GM23338 (cell line): ENCODE measurements at regions not wholly inside any gene's neighbourhood (a gene's known extent, or its start where the extent isn't known, plus 50 kb on each side); places are given as distances from the start of the nearest gene placed in this dataset.

Experiments
- ATAC-seq: fragments of 200-7000 bp; cut with Tn5 transposase; 3 replicates; pipeline ENCODE4 v1.9.1; 2020
- DNase-seq: peaks from one replicate; pipeline ENCODE4 v3.0.0-alpha.2; 2015; ENCODE audit warnings: low spot score
- H2AFZ ChIP-seq: fragments of 200-600 bp; sonication (generic); 2 replicates; pipeline ENCODE4 v1.8.0; 2016; ENCODE audit warnings: antibody characterized with exemption, mild to moderate bottlenecking, moderate library complexity
- H3F3A ChIP-seq: fragments of 200-600 bp; sonication (generic); replicated peaks from 2 replicates; pipeline ENCODE4 v1.8.0; 2017; ENCODE audit warnings: antibody characterized with exemption, mixed run types, low read depth
- H3K27ac ChIP-seq: fragments of 200-600 bp; sonication (generic); 2 replicates; pipeline ENCODE4 v1.6.1; 2016; ENCODE audit warnings: low read depth
- H3K27me3 ChIP-seq: fragments of 200-600 bp; sonication (generic); 2 replicates; pipeline ENCODE4 v1.8.0; 2016; ENCODE audit warnings: mild to moderate bottlenecking, mixed run types, moderate library complexity; ENCODE audit not compliant: insufficient read depth
- H3K36me3 ChIP-seq: fragments of 200-600 bp; sonication (generic); 2 replicates; pipeline ENCODE4 v1.8.0; 2016; ENCODE audit warnings: mild to moderate bottlenecking; ENCODE audit not compliant: insufficient read depth
- H3K4me1 ChIP-seq: fragments of 200-600 bp; sonication (generic); 2 replicates; pipeline ENCODE4 v1.8.0; 2016; ENCODE audit warnings: mild to moderate bottlenecking, moderate library complexity; ENCODE audit not compliant: insufficient read depth
- H3K4me2 ChIP-seq: fragments of 200-600 bp; sonication (generic); 2 replicates; pipeline ENCODE4 v1.7.1; 2017; ENCODE audit warnings: mixed run types
- H3K4me3 ChIP-seq: fragments of 200-600 bp; sonication (generic); 2 replicates; pipeline ENCODE4 v1.6.1; 2016; ENCODE audit warnings: mixed run types
- H3K79me2 ChIP-seq: fragments of 200-600 bp; sonication (generic); replicated peaks from 2 replicates; pipeline ENCODE4 v1.8.0; 2017; ENCODE audit warnings: mild to moderate bottlenecking; ENCODE audit not compliant: insufficient read depth
- H3K9me2 ChIP-seq: fragments of 200-600 bp; sonication (generic); 2 replicates; pipeline ENCODE4 v1.8.0; 2017; ENCODE audit not compliant: insufficient read depth
- H4K20me1 ChIP-seq: fragments of 200-600 bp; sonication (generic); replicated peaks from 2 replicates; pipeline ENCODE4 v1.8.0; 2017; ENCODE audit warnings: mild to moderate bottlenecking; ENCODE audit not compliant: insufficient read depth
- H3K27ac Mint-ChIP-seq: 2 replicates; pipeline ENCODE4 v1.8.0; 2020; ENCODE audit warnings: inconsistent platforms, mild to moderate bottlenecking, moderate library complexity, mixed read lengths
- H3K27me3 Mint-ChIP-seq: 3 replicates; pipeline ENCODE4 v1.8.0; 2022; ENCODE audit warnings: low read depth, mild to moderate bottlenecking, moderate library complexity, mixed read lengths, inconsistent platforms; ENCODE audit not compliant: insufficient read depth, poor library complexity
- H3K36me3 Mint-ChIP-seq: 3 replicates; pipeline ENCODE4 v1.8.0; 2021; ENCODE audit warnings: low read depth, mild to moderate bottlenecking, inconsistent platforms, moderate library complexity, mixed read lengths
- H3K4me1 Mint-ChIP-seq: 3 replicates; pipeline ENCODE4 v1.8.0; 2020; ENCODE audit warnings: mild to moderate bottlenecking, inconsistent platforms, mixed read lengths
- H3K4me3 Mint-ChIP-seq: 3 replicates; pipeline ENCODE4 v1.8.0; 2021; ENCODE audit warnings: moderate library complexity, mild to moderate bottlenecking, inconsistent platforms, mixed read lengths
- H3K9me3 Mint-ChIP-seq: 3 replicates; pipeline ENCODE4 v1.8.0; 2020; ENCODE audit warnings: moderate library complexity, mild to moderate bottlenecking, inconsistent platforms, mixed read lengths
- CREB1 ChIP-seq: fragments of 250-450 bp; sonication (Bioruptor Pico); IDR thresholded peaks from 2 replicates; pipeline ENCODE4 v1.5.0; 2020; ENCODE audit warnings: low read depth, mild to moderate bottlenecking, moderate library complexity
- CTCF ChIP-seq, 2 experiments: fragments of 200-600 bp in 1 of 2; sonication (generic) in 1 of 2; conservative IDR thresholded peaks; 2 replicates each; pipeline versions ENCODE4 v1.5.1 to v1.6.1; 2016 to 2017; ENCODE audit warnings: antibody characterized with exemption in 2 of 2, low read depth in 2 of 2, mild to moderate bottlenecking in 2 of 2, moderate library complexity in 1 of 2
- EZH2 ChIP-seq: fragments of 200-600 bp; sonication (generic); IDR thresholded peaks from one replicate; pipeline ENCODE4 v1.8.0; 2017; ENCODE audit warnings: antibody characterized with exemption, mild to moderate bottlenecking, low read depth; ENCODE audit not compliant: unreplicated experiment
- EZH2phosphoT487 ChIP-seq: fragments of 200-600 bp; sonication (generic); IDR thresholded peaks from one replicate; pipeline ENCODE4 v1.8.1; 2018; ENCODE audit warnings: antibody characterized with exemption; ENCODE audit not compliant: unreplicated experiment
- JUNB ChIP-seq: IDR thresholded peaks from one replicate; pipeline ENCODE4 v1.6.1; 2016; ENCODE audit warnings: antibody characterized with exemption; ENCODE audit not compliant: unreplicated experiment
- NANOG ChIP-seq: IDR thresholded peaks from 2 replicates; pipeline ENCODE4 v1.6.1; 2016; ENCODE audit warnings: antibody characterized with exemption, borderline replicate concordance
- POLR2AphosphoS5 ChIP-seq: IDR thresholded peaks from 2 replicates; pipeline ENCODE4 v1.6.1; 2016; ENCODE audit warnings: antibody characterized with exemption, low read depth
- STAT1 ChIP-seq: IDR thresholded peaks from one replicate; pipeline ENCODE4 v1.6.1; 2016; ENCODE audit warnings: antibody characterized with exemption; ENCODE audit not compliant: unreplicated experiment
- ZNF114 ChIP-seq: fragments of 250-450 bp; sonication (Bioruptor Pico); IDR thresholded peaks from 2 replicates; pipeline ENCODE4 v1.5.0; 2020; ENCODE audit warnings: mild to moderate bottlenecking, moderate library complexity
- ZNF331 ChIP-seq: fragments of 250-450 bp; sonication (Bioruptor Pico); IDR thresholded peaks from 2 replicates; pipeline ENCODE4 v1.5.0; 2020; ENCODE audit warnings: low read depth, mild to moderate bottlenecking, moderate library complexity
- TF ChIP-seq, protein P1 (sequence below): fragments of 250-450 bp; sonication (Bioruptor Pico); IDR thresholded peaks from 2 replicates; pipeline ENCODE4 v1.5.0; 2020; ENCODE audit warnings: mild to moderate bottlenecking, moderate library complexity
- TF ChIP-seq, protein P2 (sequence below): IDR thresholded peaks from one replicate; pipeline ENCODE4 v1.6.1; 2018; ENCODE audit warnings: antibody characterized with exemption; ENCODE audit not compliant: unreplicated experiment
- TF ChIP-seq, protein P3 (sequence below): IDR thresholded peaks from 2 replicates; pipeline ENCODE4 v1.6.1; 2016; ENCODE audit warnings: antibody characterized with exemption

- no peaks in the 10 kb centered on the region for H3F3A ChIP-seq
- TF ChIP-seq, protein P1, sequence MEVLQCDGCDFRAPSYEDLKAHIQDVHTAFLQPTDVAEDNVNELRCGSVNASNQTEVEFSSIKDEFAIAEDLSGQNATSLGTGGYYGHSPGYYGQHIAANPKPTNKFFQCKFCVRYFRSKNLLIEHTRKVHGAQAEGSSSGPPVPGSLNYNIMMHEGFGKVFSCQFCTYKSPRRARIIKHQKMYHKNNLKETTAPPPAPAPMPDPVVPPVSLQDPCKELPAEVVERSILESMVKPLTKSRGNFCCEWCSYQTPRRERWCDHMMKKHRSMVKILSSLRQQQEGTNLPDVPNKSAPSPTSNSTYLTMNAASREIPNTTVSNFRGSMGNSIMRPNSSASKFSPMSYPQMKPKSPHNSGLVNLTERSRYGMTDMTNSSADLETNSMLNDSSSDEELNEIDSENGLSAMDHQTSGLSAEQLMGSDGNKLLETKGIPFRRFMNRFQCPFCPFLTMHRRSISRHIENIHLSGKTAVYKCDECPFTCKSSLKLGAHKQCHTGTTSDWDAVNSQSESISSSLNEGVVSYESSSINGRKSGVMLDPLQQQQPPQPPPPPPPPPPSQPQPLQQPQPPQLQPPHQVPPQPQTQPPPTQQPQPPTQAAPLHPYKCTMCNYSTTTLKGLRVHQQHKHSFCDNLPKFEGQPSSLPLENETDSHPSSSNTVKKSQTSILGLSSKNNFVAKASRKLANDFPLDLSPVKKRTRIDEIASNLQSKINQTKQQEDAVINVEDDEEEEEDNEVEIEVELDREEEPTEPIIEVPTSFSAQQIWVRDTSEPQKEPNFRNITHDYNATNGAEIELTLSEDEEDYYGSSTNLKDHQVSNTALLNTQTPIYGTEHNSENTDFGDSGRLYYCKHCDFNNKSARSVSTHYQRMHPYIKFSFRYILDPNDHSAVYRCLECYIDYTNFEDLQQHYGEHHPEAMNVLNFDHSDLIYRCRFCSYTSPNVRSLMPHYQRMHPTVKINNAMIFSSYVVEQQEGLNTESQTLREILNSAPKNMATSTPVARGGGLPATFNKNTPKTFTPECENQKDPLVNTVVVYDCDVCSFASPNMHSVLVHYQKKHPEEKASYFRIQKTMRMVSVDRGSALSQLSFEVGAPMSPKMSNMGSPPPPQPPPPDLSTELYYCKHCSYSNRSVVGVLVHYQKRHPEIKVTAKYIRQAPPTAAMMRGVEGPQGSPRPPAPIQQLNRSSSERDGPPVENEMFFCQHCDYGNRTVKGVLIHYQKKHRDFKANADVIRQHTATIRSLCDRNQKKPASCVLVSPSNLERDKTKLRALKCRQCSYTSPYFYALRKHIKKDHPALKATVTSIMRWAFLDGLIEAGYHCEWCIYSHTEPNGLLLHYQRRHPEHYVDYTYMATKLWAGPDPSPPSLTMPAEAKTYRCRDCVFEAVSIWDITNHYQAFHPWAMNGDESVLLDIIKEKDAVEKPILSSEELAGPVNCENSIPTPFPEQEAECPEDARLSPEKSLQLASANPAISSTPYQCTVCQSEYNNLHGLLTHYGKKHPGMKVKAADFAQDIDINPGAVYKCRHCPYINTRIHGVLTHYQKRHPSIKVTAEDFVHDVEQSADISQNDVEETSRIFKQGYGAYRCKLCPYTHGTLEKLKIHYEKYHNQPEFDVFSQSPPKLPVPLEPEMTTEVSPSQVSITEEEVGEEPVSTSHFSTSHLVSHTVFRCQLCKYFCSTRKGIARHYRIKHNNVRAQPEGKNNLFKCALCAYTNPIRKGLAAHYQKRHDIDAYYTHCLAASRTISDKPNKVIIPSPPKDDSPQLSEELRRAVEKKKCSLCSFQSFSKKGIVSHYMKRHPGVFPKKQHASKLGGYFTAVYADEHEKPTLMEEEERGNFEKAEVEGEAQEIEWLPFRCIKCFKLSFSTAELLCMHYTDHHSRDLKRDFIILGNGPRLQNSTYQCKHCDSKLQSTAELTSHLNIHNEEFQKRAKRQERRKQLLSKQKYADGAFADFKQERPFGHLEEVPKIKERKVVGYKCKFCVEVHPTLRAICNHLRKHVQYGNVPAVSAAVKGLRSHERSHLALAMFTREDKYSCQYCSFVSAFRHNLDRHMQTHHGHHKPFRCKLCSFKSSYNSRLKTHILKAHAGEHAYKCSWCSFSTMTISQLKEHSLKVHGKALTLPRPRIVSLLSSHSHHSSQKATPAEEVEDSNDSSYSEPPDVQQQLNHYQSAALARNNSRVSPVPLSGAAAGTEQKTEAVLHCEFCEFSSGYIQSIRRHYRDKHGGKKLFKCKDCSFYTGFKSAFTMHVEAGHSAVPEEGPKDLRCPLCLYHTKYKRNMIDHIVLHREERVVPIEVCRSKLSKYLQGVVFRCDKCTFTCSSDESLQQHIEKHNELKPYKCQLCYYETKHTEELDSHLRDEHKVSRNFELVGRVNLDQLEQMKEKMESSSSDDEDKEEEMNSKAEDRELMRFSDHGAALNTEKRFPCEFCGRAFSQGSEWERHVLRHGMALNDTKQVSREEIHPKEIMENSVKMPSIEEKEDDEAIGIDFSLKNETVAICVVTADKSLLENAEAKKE (CRISPR knock-in tag) = no peak
- TF ChIP-seq ZNF331 (no peak), STAT1 (no peak), CREB1 (CRISPR knock-in tag) (no peak), NANOG (no peak), EZH2phosphoT487 (no peak), EZH2 (no peak), ZNF114 (CRISPR knock-in tag) (no peak), POLR2AphosphoS5 (no peak), CTCF (conservative IDR thresholded peaks at IDR 0.05; ENCODE audit: low read depth in 2 of 2) (no peak), JUNB (no peak)
- TF ChIP-seq, protein P2, sequence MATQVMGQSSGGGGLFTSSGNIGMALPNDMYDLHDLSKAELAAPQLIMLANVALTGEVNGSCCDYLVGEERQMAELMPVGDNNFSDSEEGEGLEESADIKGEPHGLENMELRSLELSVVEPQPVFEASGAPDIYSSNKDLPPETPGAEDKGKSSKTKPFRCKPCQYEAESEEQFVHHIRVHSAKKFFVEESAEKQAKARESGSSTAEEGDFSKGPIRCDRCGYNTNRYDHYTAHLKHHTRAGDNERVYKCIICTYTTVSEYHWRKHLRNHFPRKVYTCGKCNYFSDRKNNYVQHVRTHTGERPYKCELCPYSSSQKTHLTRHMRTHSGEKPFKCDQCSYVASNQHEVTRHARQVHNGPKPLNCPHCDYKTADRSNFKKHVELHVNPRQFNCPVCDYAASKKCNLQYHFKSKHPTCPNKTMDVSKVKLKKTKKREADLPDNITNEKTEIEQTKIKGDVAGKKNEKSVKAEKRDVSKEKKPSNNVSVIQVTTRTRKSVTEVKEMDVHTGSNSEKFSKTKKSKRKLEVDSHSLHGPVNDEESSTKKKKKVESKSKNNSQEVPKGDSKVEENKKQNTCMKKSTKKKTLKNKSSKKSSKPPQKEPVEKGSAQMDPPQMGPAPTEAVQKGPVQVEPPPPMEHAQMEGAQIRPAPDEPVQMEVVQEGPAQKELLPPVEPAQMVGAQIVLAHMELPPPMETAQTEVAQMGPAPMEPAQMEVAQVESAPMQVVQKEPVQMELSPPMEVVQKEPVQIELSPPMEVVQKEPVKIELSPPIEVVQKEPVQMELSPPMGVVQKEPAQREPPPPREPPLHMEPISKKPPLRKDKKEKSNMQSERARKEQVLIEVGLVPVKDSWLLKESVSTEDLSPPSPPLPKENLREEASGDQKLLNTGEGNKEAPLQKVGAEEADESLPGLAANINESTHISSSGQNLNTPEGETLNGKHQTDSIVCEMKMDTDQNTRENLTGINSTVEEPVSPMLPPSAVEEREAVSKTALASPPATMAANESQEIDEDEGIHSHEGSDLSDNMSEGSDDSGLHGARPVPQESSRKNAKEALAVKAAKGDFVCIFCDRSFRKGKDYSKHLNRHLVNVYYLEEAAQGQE = no peak
- TF ChIP-seq, protein P3, sequence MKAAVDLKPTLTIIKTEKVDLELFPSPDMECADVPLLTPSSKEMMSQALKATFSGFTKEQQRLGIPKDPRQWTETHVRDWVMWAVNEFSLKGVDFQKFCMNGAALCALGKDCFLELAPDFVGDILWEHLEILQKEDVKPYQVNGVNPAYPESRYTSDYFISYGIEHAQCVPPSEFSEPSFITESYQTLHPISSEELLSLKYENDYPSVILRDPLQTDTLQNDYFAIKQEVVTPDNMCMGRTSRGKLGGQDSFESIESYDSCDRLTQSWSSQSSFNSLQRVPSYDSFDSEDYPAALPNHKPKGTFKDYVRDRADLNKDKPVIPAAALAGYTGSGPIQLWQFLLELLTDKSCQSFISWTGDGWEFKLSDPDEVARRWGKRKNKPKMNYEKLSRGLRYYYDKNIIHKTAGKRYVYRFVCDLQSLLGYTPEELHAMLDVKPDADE = no peak
- no peaks in the 10 kb centered on the region for H3K9me3 Mint-ChIP-seq
- H3K36me3 Mint-ChIP-seq = no peaks in the 10 kb centered on the region
- H3K27ac ChIP-seq = no peak overlapping the region
- no peak for DNase-seq
- no peak overlapping the region for H3K4me2 ChIP-seq
- 0 out of 2 replicates have a peak, but pooled peaks cover 3% of the 10 kb centered on the region for H3K9me2 ChIP-seq
- H3K27me3 Mint-ChIP-seq = peaks cover 3% of the 10 kb centered on the region
- H3K4me1 ChIP-seq = no peaks in the 10 kb centered on the region
- H3K27me3 ChIP-seq = no peaks in the 10 kb centered on the region
- H3K27ac Mint-ChIP-seq = no peak overlapping the region
- H3K4me3 ChIP-seq = no peak overlapping the region
- H3K36me3 ChIP-seq = no peaks in the 10 kb centered on the region
- H3K4me3 Mint-ChIP-seq = no peak overlapping the region
- H3K4me1 Mint-ChIP-seq = no peaks in the 10 kb centered on the region
- ATAC-seq = no peak
- H2AFZ ChIP-seq = no peak overlapping the region
- H4K20me1 ChIP-seq = no peaks in the 10 kb centered on the region
- no peaks in the 10 kb centered on the region for H3K79me2 ChIP-seq
These were observed 563.8 kb upstream of the ROBO1 start for GRCh38 chr3:80331494-80332170.
